ENCODE measurements at regions not wholly inside any gene's neighbourhood (a gene's known extent, or its start where the extent isn't known, plus 50 kb on each side); places are given as distances from the start of the nearest gene placed in this dataset.
"Not testable (repeated sequence)": the region's sequence is repeated elsewhere in the genome, so short reads cannot be mapped to it uniquely, and the experiment has no call there.

GRCh38 chr13:80901111-80901510 is 560.2 kb upstream of the SPRY2 start:
- no peak for ATAC-seq (replicated peaks; ENCODE audit: extremely low read depth, poor library complexity, severe bottlenecking)
- DNase-seq (ENCODE audit: low spot score in 2 of 2), result no peak
- Mint-ChIP-seq H3K27me3 (no peaks in the 10 kb centered on the region), H3K9me3 (peaks cover 14% of the 10 kb centered on the region), H3K4me3 (no peak overlapping the region), H3K27ac (ENCODE audit: low read depth) (no peak overlapping the region), H3K36me3 (ENCODE audit: insufficient read depth) (no peaks in the 10 kb centered on the region), H3K4me1 (no peaks in the 10 kb centered on the region)

GRCh38 chr13:80900561-80900960 is 559.6 kb upstream of the SPRY2 start:
- Mint-ChIP-seq H3K27ac (ENCODE audit: low read depth) (no peak overlapping the region), H3K36me3 (ENCODE audit: insufficient read depth) (no peaks in the 10 kb centered on the region), H3K9me3 (peaks cover 14% of the 10 kb centered on the region), H3K4me1 (no peaks in the 10 kb centered on the region), H3K4me3 (no peak overlapping the region), H3K27me3 (no peaks in the 10 kb centered on the region)
- DNase-seq (ENCODE audit: low spot score in 2 of 2) (no peak), ATAC-seq (replicated peaks; ENCODE audit: extremely low read depth, poor library complexity, severe bottlenecking) (no peak)

GRCh38 chr13:80897641-80898040 is 556.7 kb upstream of the SPRY2 start:
- not testable (repeated sequence) for DNase-seq (ENCODE audit: low spot score in 2 of 2); H3K27ac Mint-ChIP-seq (ENCODE audit: low read depth); H3K27me3 Mint-ChIP-seq; H3K36me3 Mint-ChIP-seq (ENCODE audit: insufficient read depth); H3K9me3 Mint-ChIP-seq; H3K4me1 Mint-ChIP-seq; ATAC-seq (replicated peaks; ENCODE audit: extremely low read depth, poor library complexity, severe bottlenecking); H3K4me3 Mint-ChIP-seq

- no peaks in the 10 kb centered on the region for H3K27me3 Mint-ChIP-seq
- H3K4me3 Mint-ChIP-seq, result no peak overlapping the region
- no peak overlapping the region for H3K27ac Mint-ChIP-seq (ENCODE audit: low read depth)
Observed at GRCh38 chr13:80894917-80895316, 554.0 kb upstream of the SPRY2 start.

GRCh38 chr13:80889829-80890228 is 548.9 kb upstream of the SPRY2 start:
- Mint-ChIP-seq H3K4me3 (no peak overlapping the region), H3K27me3 (no peaks in the 10 kb centered on the region), H3K36me3 (ENCODE audit: insufficient read depth) (no peaks in the 10 kb centered on the region), H3K4me1 (no peaks in the 10 kb centered on the region), H3K27ac (ENCODE audit: low read depth) (no peak overlapping the region), H3K9me3 (peaks cover 14% of the 10 kb centered on the region)
- DNase-seq (ENCODE audit: low spot score in 2 of 2) (no peak), ATAC-seq (replicated peaks; ENCODE audit: extremely low read depth, poor library complexity, severe bottlenecking) (no peak)

More at GRCh38 chr13:80894917-80895316, 554.0 kb upstream of the SPRY2 start:
- DNase-seq (ENCODE audit: low spot score in 2 of 2), result no peak
- Mint-ChIP-seq H3K36me3 (ENCODE audit: insufficient read depth) (peaks cover 1% of the 10 kb centered on the region), H3K4me1 (no peaks in the 10 kb centered on the region), H3K9me3 (peaks cover 6% of the 10 kb centered on the region)
- ATAC-seq (replicated peaks; ENCODE audit: extremely low read depth, poor library complexity, severe bottlenecking), result no peak

GRCh38 chr13:80888390-80888789 is 547.5 kb upstream of the SPRY2 start:
- Mint-ChIP-seq H3K9me3 (peaks cover 14% of the 10 kb centered on the region), H3K4me1 (no peaks in the 10 kb centered on the region), H3K4me3 (no peak overlapping the region), H3K27me3 (no peaks in the 10 kb centered on the region), H3K36me3 (ENCODE audit: insufficient read depth) (no peaks in the 10 kb centered on the region), H3K27ac (ENCODE audit: low read depth) (no peak overlapping the region)
- ATAC-seq (replicated peaks; ENCODE audit: extremely low read depth, poor library complexity, severe bottlenecking) (no peak), DNase-seq (ENCODE audit: low spot score in 2 of 2) (no peak)

GRCh38 chr13:80884056-80884785 is 543.3 kb upstream of the SPRY2 start:
- no peak overlapping the region for H3K4me3 Mint-ChIP-seq
- no peaks in the 10 kb centered on the region for H3K36me3 Mint-ChIP-seq (ENCODE audit: insufficient read depth)
- DNase-seq (ENCODE audit: low spot score in 2 of 2), result no peak
- no peak for ATAC-seq (replicated peaks; ENCODE audit: extremely low read depth, poor library complexity, severe bottlenecking)
- H3K4me1 Mint-ChIP-seq, result no peaks in the 10 kb centered on the region
- H3K27ac Mint-ChIP-seq (ENCODE audit: low read depth), result no peak overlapping the region
- H3K27me3 Mint-ChIP-seq, result no peaks in the 10 kb centered on the region
- peaks cover 14% of the 10 kb centered on the region for H3K9me3 Mint-ChIP-seq

- Mint-ChIP-seq H3K4me1 (no peaks in the 10 kb centered on the region), H3K9me3 (peaks cover 14% of the 10 kb centered on the region), H3K36me3 (ENCODE audit: insufficient read depth) (no peaks in the 10 kb centered on the region), H3K27me3 (no peaks in the 10 kb centered on the region), H3K4me3 (no peak overlapping the region), H3K27ac (ENCODE audit: low read depth) (no peak overlapping the region)
- DNase-seq (ENCODE audit: low spot score in 2 of 2) (no peak), ATAC-seq (replicated peaks; ENCODE audit: extremely low read depth, poor library complexity, severe bottlenecking) (no peak)
Observed at GRCh38 chr13:80883545-80883944, 542.6 kb upstream of the SPRY2 start.

GRCh38 chr13:80881942-80882445 is 541.1 kb upstream of the SPRY2 start:
- H3K4me1 Mint-ChIP-seq, result no peaks in the 10 kb centered on the region
- no peaks in the 10 kb centered on the region for H3K36me3 Mint-ChIP-seq (ENCODE audit: insufficient read depth)
- H3K27ac Mint-ChIP-seq (ENCODE audit: low read depth), result no peak overlapping the region
- ATAC-seq (replicated peaks; ENCODE audit: extremely low read depth, poor library complexity, severe bottlenecking) (no peak), DNase-seq (ENCODE audit: low spot score in 2 of 2) (no peak)
- no peak overlapping the region for H3K4me3 Mint-ChIP-seq
- H3K9me3 Mint-ChIP-seq, result peaks cover 4% of the 10 kb centered on the region
- H3K27me3 Mint-ChIP-seq, result no peaks in the 10 kb centered on the region

- Mint-ChIP-seq H3K4me3 (no peak overlapping the region), H3K27ac (ENCODE audit: low read depth) (no peak overlapping the region), H3K36me3 (ENCODE audit: insufficient read depth) (no peaks in the 10 kb centered on the region), H3K4me1 (no peaks in the 10 kb centered on the region), H3K27me3 (no peaks in the 10 kb centered on the region), H3K9me3 (no peaks in the 10 kb centered on the region)
- DNase-seq (ENCODE audit: low spot score in 2 of 2), result no peak
- no peak for ATAC-seq (replicated peaks; ENCODE audit: extremely low read depth, poor library complexity, severe bottlenecking)
Observed at GRCh38 chr13:80881495-80881894, 540.6 kb upstream of the SPRY2 start.

GRCh38 chr13:80881034-80881433 is 540.1 kb upstream of the SPRY2 start:
- DNase-seq (ENCODE audit: low spot score in 2 of 2) (no peak), ATAC-seq (replicated peaks; ENCODE audit: extremely low read depth, poor library complexity, severe bottlenecking) (no peak)
- H3K36me3 Mint-ChIP-seq (ENCODE audit: insufficient read depth), result no peaks in the 10 kb centered on the region
- H3K4me1 Mint-ChIP-seq, result no peaks in the 10 kb centered on the region
- no peaks in the 10 kb centered on the region for H3K9me3 Mint-ChIP-seq
- H3K27ac Mint-ChIP-seq (ENCODE audit: low read depth), result no peak overlapping the region
- no peaks in the 10 kb centered on the region for H3K27me3 Mint-ChIP-seq
- H3K4me3 Mint-ChIP-seq, result no peak overlapping the region

GRCh38 chr13:80877944-80878241 is 537.0 kb upstream of the SPRY2 start:
- no peaks in the 10 kb centered on the region for H3K27me3 Mint-ChIP-seq
- no peaks in the 10 kb centered on the region for H3K4me1 Mint-ChIP-seq
- H3K27ac Mint-ChIP-seq (ENCODE audit: low read depth), result no peak overlapping the region
- no peaks in the 10 kb centered on the region for H3K9me3 Mint-ChIP-seq
- no peaks in the 10 kb centered on the region for H3K36me3 Mint-ChIP-seq (ENCODE audit: insufficient read depth)
- no peak overlapping the region for H3K4me3 Mint-ChIP-seq
- DNase-seq (ENCODE audit: low spot score in 2 of 2) (no peak), ATAC-seq (replicated peaks; ENCODE audit: extremely low read depth, poor library complexity, severe bottlenecking) (no peak)

- Mint-ChIP-seq H3K9me3 (no peaks in the 10 kb centered on the region), H3K36me3 (ENCODE audit: insufficient read depth) (no peaks in the 10 kb centered on the region), H3K27me3 (no peaks in the 10 kb centered on the region), H3K4me1 (no peaks in the 10 kb centered on the region), H3K27ac (ENCODE audit: low read depth) (no peak overlapping the region), H3K4me3 (no peak overlapping the region)
- ATAC-seq (replicated peaks; ENCODE audit: extremely low read depth, poor library complexity, severe bottlenecking) (no peak), DNase-seq (ENCODE audit: low spot score in 2 of 2) (no peak)
Observed at GRCh38 chr13:80877209-80877943, 536.5 kb upstream of the SPRY2 start.
